Calu3 (cell line): ENCODE measurements at regions not wholly inside any gene's neighbourhood (a gene's known extent, or its start where the extent isn't known, plus 50 kb on each side); places are given as distances from the start of the nearest gene placed in this dataset.

ENCODE experiments used
- BruUV-seq: library from RNA; stranded (reverse); fragments of 400-500 nt; replicated peaks from 2 replicates; lab custom pipeline; 2021; lab: Mats Ljungman, UMichigan
- CTCF ChIA-PET: fragments of 300-600 bp; sonication (Branson Sonifier 250); formaldehyde crosslinking; loops from one replicate; lab custom pipeline; 2022; ENCODE audit warnings: antibody characterized with exemption; lab: Charles Lee
- DNase-seq: peaks from one replicate; pipeline ENCODE4 v3.0.0; 2022
- H3K27ac Mint-ChIP-seq: one replicate; pipeline ENCODE4 v1.8.0; 2022; ENCODE audit warnings: mixed read lengths; ENCODE audit not compliant: unreplicated experiment
- H3K27me3 Mint-ChIP-seq: one replicate; pipeline ENCODE4 v1.8.0; 2022; ENCODE audit warnings: mixed read lengths; ENCODE audit not compliant: unreplicated experiment
- H3K36me3 Mint-ChIP-seq: one replicate; pipeline ENCODE4 v1.8.0; 2022; ENCODE audit warnings: mild to moderate bottlenecking, moderate library complexity, mixed read lengths; ENCODE audit not compliant: insufficient read depth, unreplicated experiment
- H3K4me1 Mint-ChIP-seq: one replicate; pipeline ENCODE4 v1.8.0; 2022; ENCODE audit warnings: mild to moderate bottlenecking, low read depth, mixed read lengths; ENCODE audit not compliant: unreplicated experiment
- H3K4me3 Mint-ChIP-seq: one replicate; pipeline ENCODE4 v1.8.0; 2022; ENCODE audit warnings: mild to moderate bottlenecking, low read depth, moderate library complexity, mixed read lengths; ENCODE audit not compliant: unreplicated experiment
- H3K9me3 Mint-ChIP-seq: one replicate; pipeline ENCODE4 v1.8.0; 2022; ENCODE audit warnings: low read depth, mixed read lengths; ENCODE audit not compliant: unreplicated experiment
- intact Hi-C: fragments of 100-400 bp; cut with micrococcal nuclease; formaldehyde crosslinking; loops from one replicate; pipeline ENCODE4 v1.10.0; 2022; ENCODE audit not compliant: unreplicated experiment
- TF ChIP-seq, protein P1 (sequence below): fragments of 200-600 bp; IDR thresholded peaks from one replicate; pipeline ENCODE4 v1.8.0; 2022; ENCODE audit warnings: antibody characterized with exemption; ENCODE audit not compliant: unreplicated experiment

- H3K9me3 Mint-ChIP-seq, result peaks cover 13% of the 10 kb centered on the region
- no peak overlapping the region for H3K4me3 Mint-ChIP-seq
These were observed 1141.9 kb downstream of the BRD1 start for GRCh38 chr22:48685767-48686166.

GRCh38 chr22:48683640-48684039 is 1144.0 kb downstream of the BRD1 start:
- CTCF ChIA-PET, result no interaction called here
- Mint-ChIP-seq H3K4me3 (no peak overlapping the region), H3K27me3 (no peaks in the 10 kb centered on the region), H3K36me3 (no peaks in the 10 kb centered on the region), H3K27ac (no peak overlapping the region), H3K9me3 (peaks cover 15% of the 10 kb centered on the region), H3K4me1 (no peaks in the 10 kb centered on the region)
- TF ChIP-seq, protein P1, sequence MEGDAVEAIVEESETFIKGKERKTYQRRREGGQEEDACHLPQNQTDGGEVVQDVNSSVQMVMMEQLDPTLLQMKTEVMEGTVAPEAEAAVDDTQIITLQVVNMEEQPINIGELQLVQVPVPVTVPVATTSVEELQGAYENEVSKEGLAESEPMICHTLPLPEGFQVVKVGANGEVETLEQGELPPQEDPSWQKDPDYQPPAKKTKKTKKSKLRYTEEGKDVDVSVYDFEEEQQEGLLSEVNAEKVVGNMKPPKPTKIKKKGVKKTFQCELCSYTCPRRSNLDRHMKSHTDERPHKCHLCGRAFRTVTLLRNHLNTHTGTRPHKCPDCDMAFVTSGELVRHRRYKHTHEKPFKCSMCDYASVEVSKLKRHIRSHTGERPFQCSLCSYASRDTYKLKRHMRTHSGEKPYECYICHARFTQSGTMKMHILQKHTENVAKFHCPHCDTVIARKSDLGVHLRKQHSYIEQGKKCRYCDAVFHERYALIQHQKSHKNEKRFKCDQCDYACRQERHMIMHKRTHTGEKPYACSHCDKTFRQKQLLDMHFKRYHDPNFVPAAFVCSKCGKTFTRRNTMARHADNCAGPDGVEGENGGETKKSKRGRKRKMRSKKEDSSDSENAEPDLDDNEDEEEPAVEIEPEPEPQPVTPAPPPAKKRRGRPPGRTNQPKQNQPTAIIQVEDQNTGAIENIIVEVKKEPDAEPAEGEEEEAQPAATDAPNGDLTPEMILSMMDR, result no peak
- BruUV-seq, result no TSS peak
- no peak for DNase-seq
- intact Hi-C loops, result no loop called here

More at GRCh38 chr22:48685767-48686166, 1141.9 kb downstream of the BRD1 start:
- intact Hi-C loops, result no loop called here
- CTCF ChIA-PET, result no interaction called here
- H3K36me3 Mint-ChIP-seq, result no peaks in the 10 kb centered on the region
- no peaks in the 10 kb centered on the region for H3K4me1 Mint-ChIP-seq
- DNase-seq, result no peak
- TF ChIP-seq, protein P1, result no peak
- no peak overlapping the region for H3K27ac Mint-ChIP-seq
- H3K27me3 Mint-ChIP-seq, result no peaks in the 10 kb centered on the region
- BruUV-seq, result no TSS peak

- Mint-ChIP-seq H3K9me3 (peaks cover 20% of the 10 kb centered on the region), H3K4me1 (no peaks in the 10 kb centered on the region), H3K27ac (no peak overlapping the region), H3K27me3 (no peaks in the 10 kb centered on the region), H3K4me3 (no peak overlapping the region), H3K36me3 (no peaks in the 10 kb centered on the region)
- TF ChIP-seq, protein P1, result no peak
- no peak for DNase-seq
- intact Hi-C loops, result no loop called here
- CTCF ChIA-PET, result no interaction called here
- no TSS peak for BruUV-seq
These were observed 1145.2 kb downstream of the BRD1 start for GRCh38 chr22:48682504-48682903.

GRCh38 chr22:48680601-48681000 is 1147.1 kb downstream of the BRD1 start:
- H3K36me3 Mint-ChIP-seq, result no peaks in the 10 kb centered on the region
- DNase-seq, result no peak
- TF ChIP-seq, protein P1, result no peak
- BruUV-seq, result no TSS peak
- H3K27me3 Mint-ChIP-seq, result no peaks in the 10 kb centered on the region
- CTCF ChIA-PET, result no interaction called here
- intact Hi-C loops, result no loop called here
- H3K9me3 Mint-ChIP-seq, result peaks cover 11% of the 10 kb centered on the region
- no peak overlapping the region for H3K27ac Mint-ChIP-seq
- H3K4me3 Mint-ChIP-seq, result no peak overlapping the region
- no peaks in the 10 kb centered on the region for H3K4me1 Mint-ChIP-seq
